ENCODE measurements at regions not wholly inside any gene's neighbourhood (a gene's known extent, or its start where the extent isn't known, plus 50 kb on each side); places are given as distances from the start of the nearest gene placed in this dataset.

- Histone ChIP-seq H3K27me3 (no peaks in the 10 kb centered on the region), H3K36me3 (no peaks in the 10 kb centered on the region), H3K4me1 (peaks cover 0 to 1% of the 10 kb centered on the region in 2 donors), H3K9me3 (no peaks in the 10 kb centered on the region), H3K4me3 (no peak overlapping the region), H3K27ac (no peak overlapping the region)
- TF ChIP-seq, protein P1, sequence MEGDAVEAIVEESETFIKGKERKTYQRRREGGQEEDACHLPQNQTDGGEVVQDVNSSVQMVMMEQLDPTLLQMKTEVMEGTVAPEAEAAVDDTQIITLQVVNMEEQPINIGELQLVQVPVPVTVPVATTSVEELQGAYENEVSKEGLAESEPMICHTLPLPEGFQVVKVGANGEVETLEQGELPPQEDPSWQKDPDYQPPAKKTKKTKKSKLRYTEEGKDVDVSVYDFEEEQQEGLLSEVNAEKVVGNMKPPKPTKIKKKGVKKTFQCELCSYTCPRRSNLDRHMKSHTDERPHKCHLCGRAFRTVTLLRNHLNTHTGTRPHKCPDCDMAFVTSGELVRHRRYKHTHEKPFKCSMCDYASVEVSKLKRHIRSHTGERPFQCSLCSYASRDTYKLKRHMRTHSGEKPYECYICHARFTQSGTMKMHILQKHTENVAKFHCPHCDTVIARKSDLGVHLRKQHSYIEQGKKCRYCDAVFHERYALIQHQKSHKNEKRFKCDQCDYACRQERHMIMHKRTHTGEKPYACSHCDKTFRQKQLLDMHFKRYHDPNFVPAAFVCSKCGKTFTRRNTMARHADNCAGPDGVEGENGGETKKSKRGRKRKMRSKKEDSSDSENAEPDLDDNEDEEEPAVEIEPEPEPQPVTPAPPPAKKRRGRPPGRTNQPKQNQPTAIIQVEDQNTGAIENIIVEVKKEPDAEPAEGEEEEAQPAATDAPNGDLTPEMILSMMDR (IDR thresholded peaks at IDR 0.05) = no peak
- no peak for DNase-seq (ENCODE audit: low spot score)
Observed at GRCh38 chr7:106430535-106431455, 146.0 kb upstream of the NAMPT start.

- Histone ChIP-seq H3K9me3 (no peaks in the 10 kb centered on the region), H3K4me3 (no peak overlapping the region), H3K4me1 (peaks cover 0 to 8% of the 10 kb centered on the region in 2 donors), H3K36me3 (no peaks in the 10 kb centered on the region), H3K27me3 (no peaks in the 10 kb centered on the region), H3K27ac (no peak overlapping the region)
- no peak for DNase-seq (ENCODE audit: low spot score)
- TF ChIP-seq, protein P1 (IDR thresholded peaks at IDR 0.05) = no peak
Observed at GRCh38 chr7:106430103-106430502, 145.3 kb upstream of the NAMPT start.

DNA sequence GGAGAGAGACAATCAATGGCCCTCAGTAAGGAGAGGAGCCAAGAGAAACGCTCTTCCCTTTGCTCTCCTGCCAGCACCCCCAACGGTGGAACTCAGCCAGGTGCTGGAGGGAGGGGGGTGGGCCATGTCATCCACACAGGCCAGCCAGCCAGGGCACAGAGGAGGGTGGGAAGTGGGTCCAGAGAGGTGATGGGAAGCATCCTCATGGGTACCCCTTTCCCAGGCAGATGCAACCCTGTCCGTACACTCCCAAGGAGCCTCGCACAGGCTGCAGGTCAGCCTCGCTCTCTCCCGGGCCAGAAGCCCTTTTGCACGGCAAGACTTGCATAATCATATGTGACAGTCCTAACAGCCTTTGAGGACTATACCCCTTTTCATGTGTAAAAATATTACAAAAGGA is 142.0 kb upstream of the NAMPT start:
- Histone ChIP-seq H3K9me3 (no peaks in the 10 kb centered on the region), H3K4me3 (no peak overlapping the region), H3K4me1 (peaks cover 0 to 25% of the 10 kb centered on the region in 2 donors), H3K27ac (no peak overlapping the region), H3K36me3 (no peaks in the 10 kb centered on the region), H3K27me3 (no peaks in the 10 kb centered on the region)
- no peak for DNase-seq (ENCODE audit: low spot score)
- TF ChIP-seq, protein P1 (IDR thresholded peaks at IDR 0.05) = no peak

- peak overlapping the region; percentile 63 to 75 for H3K27ac ChIP-seq
- peaks cover 0 to 42% of the 10 kb centered on the region in 2 donors for H3K4me1 ChIP-seq
- TF ChIP-seq, protein P1 (IDR thresholded peaks at IDR 0.05) = no peak
- no peaks in the 10 kb centered on the region for H3K9me3 ChIP-seq
- peak; percentile 94 for DNase-seq (ENCODE audit: low spot score)
- no peaks in the 10 kb centered on the region for H3K36me3 ChIP-seq
- no peak overlapping the region for H3K4me3 ChIP-seq
- H3K27me3 ChIP-seq = no peaks in the 10 kb centered on the region
Observed at GRCh38 chr7:106425017-106425719, 140.4 kb upstream of the NAMPT start.

- H3K27me3 ChIP-seq = no peaks in the 10 kb centered on the region
- peak overlapping the region; percentile 44 to 75 for H3K27ac ChIP-seq
- DNase-seq (ENCODE audit: low spot score) = no peak
- no peak overlapping the region for H3K4me3 ChIP-seq
- no peaks in the 10 kb centered on the region for H3K9me3 ChIP-seq
- TF ChIP-seq, protein P1 (IDR thresholded peaks at IDR 0.05) = no peak
- no peaks in the 10 kb centered on the region for H3K36me3 ChIP-seq
- H3K4me1 ChIP-seq = peaks cover 0 to 46% of the 10 kb centered on the region in 2 donors
Observed at GRCh38 chr7:106424476-106425016, 139.8 kb upstream of the NAMPT start.
